C4-2B (cell line): ENCODE measurements at regions not wholly inside any gene's neighbourhood (a gene's known extent, or its start where the extent isn't known, plus 50 kb on each side); places are given as distances from the start of the nearest gene placed in this dataset.

Experiments used
- H3K27ac ChIP-seq: fragments of 450-650 bp; 2 replicates; pipeline ENCODE4 v1.5.1; 2017
- ZFX ChIP-seq: fragments of 450-650 bp; IDR thresholded peaks from 2 replicates; pipeline ENCODE4 v1.6.1; 2017
- TF ChIP-seq, protein P1 (sequence below): fragments of 450-650 bp; conservative IDR thresholded peaks from 2 replicates; pipeline ENCODE4 v1.5.1; 2017; ENCODE audit warnings: mild to moderate bottlenecking

DNA sequence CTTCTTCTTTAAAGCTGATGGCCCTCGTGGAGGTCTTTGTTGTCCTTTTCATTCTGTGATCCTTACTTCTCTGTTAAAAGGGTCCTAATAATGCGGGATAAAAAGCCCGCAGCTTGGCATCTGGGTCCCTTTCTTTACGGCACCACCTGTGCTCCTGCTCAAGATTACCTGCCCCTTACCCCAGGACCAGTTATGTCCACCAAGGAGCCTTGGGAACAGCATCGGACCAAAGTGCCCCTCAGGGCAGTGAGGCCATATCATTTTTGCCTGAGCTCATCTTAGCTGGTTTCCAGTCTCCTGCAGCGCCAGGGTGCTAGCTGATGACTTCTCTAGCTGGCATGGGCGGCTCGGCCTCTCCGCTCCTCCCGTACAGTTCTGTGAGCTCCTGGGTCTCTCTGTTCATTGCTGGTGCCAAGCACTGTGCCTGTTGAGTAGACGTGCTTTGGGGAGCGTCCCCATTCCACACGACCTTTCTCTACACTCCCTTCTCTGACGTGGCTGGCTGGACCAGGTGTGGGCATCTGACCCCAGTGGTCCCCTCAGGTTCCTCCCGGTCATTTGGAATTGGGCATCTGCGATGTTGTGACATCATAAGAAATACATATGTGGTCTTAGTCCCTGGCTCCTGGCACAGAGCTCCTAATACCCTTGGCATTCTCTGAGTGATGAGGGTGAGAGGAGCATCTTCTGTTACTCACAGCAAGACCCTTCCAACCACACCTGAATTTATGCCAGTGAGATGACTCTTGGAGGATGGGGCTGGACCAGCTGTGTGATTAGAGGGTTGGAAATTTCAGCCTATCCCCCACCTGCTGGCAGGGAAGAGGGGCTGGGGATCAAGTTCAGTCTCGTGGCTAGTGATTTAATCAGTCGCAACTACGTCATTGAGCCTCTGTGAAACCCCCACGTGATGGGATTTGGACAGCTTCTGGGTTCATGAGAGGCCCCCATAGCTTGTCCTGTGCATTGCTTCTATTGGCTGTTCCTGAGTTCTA, 134.2 kb upstream of the HS6ST1 start:
- H3K27ac ChIP-seq, result no peak overlapping the region
- TF ChIP-seq, protein P1, sequence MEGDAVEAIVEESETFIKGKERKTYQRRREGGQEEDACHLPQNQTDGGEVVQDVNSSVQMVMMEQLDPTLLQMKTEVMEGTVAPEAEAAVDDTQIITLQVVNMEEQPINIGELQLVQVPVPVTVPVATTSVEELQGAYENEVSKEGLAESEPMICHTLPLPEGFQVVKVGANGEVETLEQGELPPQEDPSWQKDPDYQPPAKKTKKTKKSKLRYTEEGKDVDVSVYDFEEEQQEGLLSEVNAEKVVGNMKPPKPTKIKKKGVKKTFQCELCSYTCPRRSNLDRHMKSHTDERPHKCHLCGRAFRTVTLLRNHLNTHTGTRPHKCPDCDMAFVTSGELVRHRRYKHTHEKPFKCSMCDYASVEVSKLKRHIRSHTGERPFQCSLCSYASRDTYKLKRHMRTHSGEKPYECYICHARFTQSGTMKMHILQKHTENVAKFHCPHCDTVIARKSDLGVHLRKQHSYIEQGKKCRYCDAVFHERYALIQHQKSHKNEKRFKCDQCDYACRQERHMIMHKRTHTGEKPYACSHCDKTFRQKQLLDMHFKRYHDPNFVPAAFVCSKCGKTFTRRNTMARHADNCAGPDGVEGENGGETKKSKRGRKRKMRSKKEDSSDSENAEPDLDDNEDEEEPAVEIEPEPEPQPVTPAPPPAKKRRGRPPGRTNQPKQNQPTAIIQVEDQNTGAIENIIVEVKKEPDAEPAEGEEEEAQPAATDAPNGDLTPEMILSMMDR, result no peak
- no peak for TF ChIP-seq ZFX

DNA sequence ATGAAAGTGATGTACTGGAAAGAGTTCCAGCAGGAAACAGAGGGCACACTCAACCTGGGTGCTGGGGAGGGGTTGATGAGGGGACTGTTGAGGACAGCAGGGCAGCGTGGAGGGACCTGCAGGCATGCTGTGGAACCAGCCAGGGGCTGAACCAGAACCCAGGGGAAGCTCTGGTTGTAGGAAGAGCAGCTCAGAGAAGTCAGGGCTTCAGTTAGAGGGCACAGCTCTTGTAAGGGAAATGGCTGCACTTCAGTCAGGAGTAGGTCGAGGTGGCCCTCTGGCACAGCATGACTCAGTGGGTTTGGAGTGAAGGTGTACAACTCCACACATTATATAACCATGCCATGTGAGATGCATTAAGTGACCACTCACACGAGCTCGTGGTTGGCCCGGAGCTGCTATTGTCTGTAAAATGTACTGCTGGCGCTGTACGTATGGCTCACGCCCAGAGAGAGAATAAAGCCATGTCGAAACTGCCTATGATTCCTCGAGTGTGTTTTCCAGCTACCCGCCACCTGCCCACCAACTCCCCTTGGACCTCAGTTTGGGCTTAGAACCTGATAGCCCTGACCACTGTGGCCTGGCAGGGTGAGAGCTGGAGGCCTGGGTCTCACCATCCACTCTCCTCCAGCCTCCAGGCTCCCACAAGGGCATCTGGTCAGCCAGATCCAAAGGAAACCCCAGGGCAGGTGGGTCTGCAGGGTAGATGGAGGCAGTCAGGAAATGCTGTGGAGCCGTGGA, 136.5 kb upstream of the HS6ST1 start:
- no peak overlapping the region for H3K27ac ChIP-seq

DNA sequence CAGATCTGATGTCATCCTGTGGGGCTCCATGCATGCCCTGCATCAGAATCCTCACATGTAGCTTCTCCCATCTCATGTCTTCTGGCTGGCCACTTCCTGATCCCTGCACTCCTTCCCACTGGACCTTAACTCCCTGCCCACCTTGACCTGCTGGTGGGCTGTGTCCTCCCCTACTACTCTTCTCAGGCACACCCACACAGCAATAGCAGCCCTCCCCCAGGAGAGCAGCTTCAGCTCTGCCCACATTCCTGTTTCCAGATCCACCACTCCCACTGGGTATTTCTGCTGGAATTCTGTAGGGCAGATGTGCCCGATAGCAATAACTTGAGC, 137.0 kb upstream of the HS6ST1 start:
- no peak overlapping the region for H3K27ac ChIP-seq
- TF ChIP-seq, protein P1, result no peak
- no peak for TF ChIP-seq ZFX

More for the DNA sequence above, 136.5 kb upstream of the HS6ST1 start:
- no peak for TF ChIP-seq ZFX
- TF ChIP-seq, protein P1, result no peak

DNA sequence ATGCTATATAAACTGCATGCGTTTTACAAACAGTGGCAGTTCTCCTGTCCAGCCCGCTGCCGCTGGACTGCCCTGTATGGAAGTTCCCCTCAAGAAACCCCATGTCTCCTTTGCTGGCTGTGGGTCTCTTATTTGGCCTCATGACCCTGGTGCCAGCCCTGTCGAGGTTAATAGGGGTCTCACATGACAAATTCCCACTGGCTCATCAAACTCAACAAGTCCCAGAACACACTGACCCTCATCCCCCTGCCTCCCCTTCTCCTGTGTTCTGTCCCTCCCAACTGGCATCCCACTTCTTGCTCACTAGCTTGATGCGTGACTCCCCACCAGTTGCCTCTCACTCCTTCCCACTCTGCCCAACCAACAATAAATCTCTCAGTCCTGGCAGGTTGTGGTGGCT, 137.6 kb upstream of the HS6ST1 start:
- H3K27ac ChIP-seq, result no peak overlapping the region
- no peak for TF ChIP-seq ZFX
- TF ChIP-seq, protein P1, result no peak

DNA sequence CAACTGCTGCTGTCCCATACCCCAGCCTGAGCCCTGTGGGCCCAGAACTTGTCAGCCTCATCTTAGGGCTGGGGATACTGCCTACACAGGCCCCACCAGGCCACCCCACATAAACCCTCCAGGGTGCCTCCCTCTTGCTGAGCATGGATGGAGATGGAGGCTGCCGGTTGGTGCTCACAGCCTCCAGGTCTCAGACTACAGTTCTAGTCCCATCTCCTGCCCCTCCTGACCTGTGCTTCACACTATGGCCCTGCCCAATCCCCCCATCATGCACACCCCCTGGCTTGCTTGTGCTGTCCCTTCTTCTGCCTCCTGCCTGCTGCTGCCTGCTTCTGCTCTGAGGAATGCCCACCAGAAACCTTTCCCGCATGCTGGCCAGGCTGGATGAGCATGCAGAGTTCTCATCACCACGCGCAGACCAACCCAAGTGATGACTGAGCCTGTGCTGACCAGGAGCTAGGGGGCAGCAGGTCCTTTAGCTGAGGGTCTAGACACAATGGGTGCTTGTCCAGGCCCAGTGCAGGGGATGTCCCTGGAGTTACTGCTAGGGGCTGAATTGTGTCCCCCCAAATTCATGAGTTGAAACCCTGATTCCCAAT, 138.4 kb upstream of the HS6ST1 start:
- TF ChIP-seq ZFX, result no peak
- TF ChIP-seq, protein P1, result no peak
- H3K27ac ChIP-seq, result no peak overlapping the region; the same call in 1 of the 2 replicates

DNA sequence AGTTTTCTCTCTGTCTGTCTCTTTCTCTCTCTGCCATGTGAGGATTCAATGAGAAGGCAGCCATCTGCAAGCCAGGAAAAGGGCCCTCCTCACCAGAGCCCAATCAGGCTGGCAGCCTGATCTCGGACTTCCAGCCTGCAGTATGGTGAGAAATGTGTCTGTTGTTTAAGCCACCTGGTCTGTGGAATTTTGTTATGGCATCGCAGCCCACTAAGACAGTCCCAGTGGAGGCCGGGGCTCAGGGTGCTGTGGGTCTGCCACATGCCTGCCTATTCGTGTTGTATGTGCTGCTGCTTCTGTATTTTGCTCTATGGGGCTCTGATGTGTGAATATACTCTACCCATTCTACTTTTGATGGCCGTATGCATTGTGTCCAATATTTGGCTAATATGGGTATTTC, 139.0 kb upstream of the HS6ST1 start:
- TF ChIP-seq ZFX, result no peak
- TF ChIP-seq, protein P1, result no peak
- H3K27ac ChIP-seq, result no peak overlapping the region
